SK-N-SH (cell line): ENCODE measurements at regions not wholly inside any gene's neighbourhood (a gene's known extent, or its start where the extent isn't known, plus 50 kb on each side); places are given as distances from the start of the nearest gene placed in this dataset.

Experiments used
- CTCF ChIA-PET: fragments of 300-600, 350-600 bp; formaldehyde crosslinking; extraction: SDS; loops from one replicate; lab custom pipeline; 2021; lab: Yijun Ruan, JAX
- POLR2A ChIA-PET: fragments of 350-600 bp; sonication (Branson Sonifier 250); formaldehyde crosslinking; extraction: SDS; loops from one replicate; lab custom pipeline; 2020; ENCODE audit warnings: antibody characterized with exemption, inconsistent platforms; lab: Yijun Ruan, JAX
- DNase-seq: peaks from one replicate; pipeline ENCODE4 v3.0.0; 2012
- H2AFZ ChIP-seq: fragments of 200-600 bp; sonication (generic); 2 replicates; pipeline ENCODE4 v1.8.1; 2016; ENCODE audit warnings: antibody characterized with exemption, mild to moderate bottlenecking, low read depth
- H3F3A ChIP-seq: fragments of 200-600 bp; sonication (generic); replicated peaks from 2 replicates; pipeline ENCODE3; 2016; ENCODE audit warnings: antibody characterized with exemption, mild to moderate bottlenecking; ENCODE audit not compliant: insufficient read depth
- H3K27ac ChIP-seq, 2 experiments: fragments of 200-500 bp in 1 of 2; fragments of 200-600 bp in 1 of 2; sonication (Bioruptor generic) in 1 of 2; sonication (generic), shearing (Covaris generic) in 1 of 2; 2 replicates each; pipeline versions ENCODE4 v1.5.1 to v1.6.1; 2014 to 2016; ENCODE audit warnings: low read depth in 2 of 2, inconsistent platforms in 1 of 2, low read length in 1 of 2, mild to moderate bottlenecking in 1 of 2, mixed read lengths in 1 of 2
- H3K27me3 ChIP-seq: fragments of 200-600 bp; sonication (generic), shearing (Covaris generic); 2 replicates; pipeline ENCODE4 v1.6.1; 2016; ENCODE audit warnings: mixed run types; ENCODE audit not compliant: insufficient read depth
- H3K36me3 ChIP-seq, 2 experiments: fragments of 200-500 bp in 1 of 2; fragments of 200-600 bp in 1 of 2; sonication (Bioruptor generic) in 1 of 2; sonication (generic) in 1 of 2; replicated peaks in 1 of 2; 2 replicates each; pipeline versions ENCODE3 to v1.5.1; 2014 to 2016; ENCODE audit warnings: low read length in 1 of 2, mild to moderate bottlenecking in 1 of 2; ENCODE audit not compliant: insufficient read depth in 2 of 2, control insufficient read depth in 1 of 2
- H3K4me1 ChIP-seq, 2 experiments: fragments of 200-500 bp in 1 of 2; fragments of 200-600 bp in 1 of 2; sonication (Bioruptor generic) in 1 of 2; sonication (generic), shearing (Covaris generic) in 1 of 2; 2 replicates each; pipeline versions ENCODE4 v1.5.1 to v1.6.1; 2014 to 2016; ENCODE audit warnings: low read depth in 1 of 2, low read length in 1 of 2, mixed run types in 1 of 2; ENCODE audit not compliant: insufficient read depth in 2 of 2, control insufficient read depth in 1 of 2
- H3K4me2 ChIP-seq: fragments of 200-600 bp; sonication (generic), shearing (Covaris generic); 2 replicates; pipeline ENCODE4 v1.6.1; 2017; ENCODE audit warnings: mixed run types
- H3K4me3 ChIP-seq, 2 experiments: fragments of 200-500 bp in 1 of 2; fragments of 200-600 bp in 1 of 2; sonication (Bioruptor generic) in 1 of 2; sonication (generic), shearing (Covaris generic) in 1 of 2; 2 replicates each; pipeline versions ENCODE4 v1.5.1 to v1.8.1; 2014 to 2016; ENCODE audit warnings: low read depth in 2 of 2, inconsistent platforms in 1 of 2, low read length in 1 of 2, mild to moderate bottlenecking in 1 of 2, mixed read lengths in 1 of 2, moderate library complexity in 1 of 2
- H3K79me2 ChIP-seq: fragments of 200-600 bp; sonication (generic); 2 replicates; pipeline ENCODE4 v1.8.1; 2017; ENCODE audit warnings: mild to moderate bottlenecking; ENCODE audit not compliant: insufficient read depth
- H3K9ac ChIP-seq: fragments of 200-600 bp; sonication (generic); 2 replicates; pipeline ENCODE4 v1.6.1; 2017; ENCODE audit warnings: mixed run types
- H3K9me2 ChIP-seq: fragments of 200-600 bp; sonication (generic); 2 replicates; pipeline ENCODE4 v1.6.1; 2017; ENCODE audit warnings: mixed run types
- H3K9me3 ChIP-seq: fragments of 200-600 bp; sonication (generic); 2 replicates; pipeline ENCODE4 v1.6.1; 2017; ENCODE audit warnings: mixed run types, mild to moderate bottlenecking, moderate library complexity
- H4K20me1 ChIP-seq: fragments of 200-600 bp; sonication (generic); 2 replicates; pipeline ENCODE4 v1.6.1; 2017; ENCODE audit warnings: mild to moderate bottlenecking, mixed run types; ENCODE audit not compliant: insufficient read depth
- CHD2 ChIP-seq: fragments of 150-350 bp; IDR thresholded peaks from 2 replicates; pipeline ENCODE4 v1.6.1; 2018; ENCODE audit warnings: low read length; ENCODE audit not compliant: partially characterized antibody
- ELF1 ChIP-seq: IDR thresholded peaks from 2 replicates; pipeline ENCODE4 v1.4.0; 2012
- FOXJ3 ChIP-seq: sonication (generic); formaldehyde crosslinking; IDR thresholded peaks from 2 replicates; pipeline ENCODE4 v1.5.1; 2020; ENCODE audit warnings: mild to moderate bottlenecking, missing genetic modification reagents
- GABPA ChIP-seq: IDR thresholded peaks from 2 replicates; pipeline ENCODE4 v1.4.0; 2012; ENCODE audit warnings: low read depth, mild to moderate bottlenecking
- IRF3 ChIP-seq: fragments of 150-350 bp; IDR thresholded peaks from 2 replicates; pipeline ENCODE4 v1.6.1; 2016; ENCODE audit warnings: mild to moderate bottlenecking, low read depth, low read length
- MAX ChIP-seq: IDR thresholded peaks from 2 replicates; pipeline ENCODE4 v1.4.0; 2012; ENCODE audit warnings: low read depth
- MEF2A ChIP-seq: IDR thresholded peaks from 2 replicates; pipeline ENCODE4 v1.4.0; 2012; ENCODE audit warnings: low read depth, borderline replicate concordance
- NFIC ChIP-seq: IDR thresholded peaks from 2 replicates; pipeline ENCODE4 v1.4.0; 2012; ENCODE audit warnings: borderline replicate concordance
- POLR2AphosphoS5 ChIP-seq: IDR thresholded peaks from 2 replicates; pipeline ENCODE4 v1.6.1; 2012; ENCODE audit warnings: low read depth, low read length
- RCOR1 ChIP-seq: fragments of 150-350 bp; IDR thresholded peaks from 2 replicates; pipeline ENCODE4 v1.6.1; 2017; ENCODE audit warnings: antibody characterized with exemption, low read length
- RXRA ChIP-seq: IDR thresholded peaks from 2 replicates; pipeline ENCODE4 v1.4.0; 2012; ENCODE audit warnings: low read depth, mild to moderate bottlenecking, borderline replicate concordance
- SIN3A ChIP-seq: IDR thresholded peaks from 2 replicates; pipeline ENCODE4 v1.6.1; 2012; ENCODE audit warnings: low read depth, mild to moderate bottlenecking, low read length, moderate library complexity, borderline replicate concordance
- SMC3 ChIP-seq: IDR thresholded peaks from 2 replicates; pipeline ENCODE4 v1.6.1; 2012; ENCODE audit warnings: low read depth, low read length, improper control_type of control experiment
- TCF12 ChIP-seq: IDR thresholded peaks from 2 replicates; pipeline ENCODE4 v1.4.0; 2012
- USF2 ChIP-seq: fragments of 150-350 bp; IDR thresholded peaks from 2 replicates; pipeline ENCODE4 v1.6.1; 2017; ENCODE audit warnings: antibody characterized with exemption, low read length, low read depth, borderline replicate concordance
- YY1 ChIP-seq: IDR thresholded peaks from 2 replicates; pipeline ENCODE4 v1.4.0; 2012; ENCODE audit warnings: low read depth, mild to moderate bottlenecking
- WGBS: methylation state at CpG from one replicate; pipeline ENCODE4 v1.1.6; 2017; ENCODE audit warnings: low lambda C conversion rate; 5-methylcytosine and 5-hydroxymethylcytosine counted together
- TF ChIP-seq, protein P1 (sequence below): fragments of 200-600 bp; sonication (generic); IDR thresholded peaks from 2 replicates; pipeline ENCODE4 v1.6.1; 2017; ENCODE audit warnings: antibody characterized with exemption, mild to moderate bottlenecking, moderate library complexity
- TF ChIP-seq, protein P2 (sequence below): IDR thresholded peaks from 2 replicates; pipeline ENCODE4; 2012

GRCh38 chr18:10240973-10241372, 213.5 kb upstream of the APCDD1 start:
- Histone ChIP-seq H2AFZ (no peak overlapping the region), H3K4me1 (peaks cover 10 to 17% of the 10 kb centered on the region in 2 experiments; a peak in 2 of 4 replicates), H3K36me3 (no peaks in the 10 kb centered on the region), H3K4me2 (no peak overlapping the region), H3K9me3 (no peaks in the 10 kb centered on the region), H3K27me3 (no peaks in the 10 kb centered on the region), H3K9ac (no peak overlapping the region), H3K79me2 (no peaks in the 10 kb centered on the region), H3F3A (no peaks in the 10 kb centered on the region), H3K9me2 (no peaks in the 10 kb centered on the region), H3K27ac (no peak overlapping the region), H4K20me1 (no peaks in the 10 kb centered on the region), H3K4me3 (no peak overlapping the region)
- TF ChIP-seq FOXJ3 (CRISPR knock-in tag) = no peak
- no peak for TF ChIP-seq USF2
- POLR2A ChIA-PET = no interaction called here
- no peak for DNase-seq
- 43% methylated on average over 2 of the region's 2 CpGs for WGBS
- CTCF ChIA-PET = no interaction called here

DNA sequence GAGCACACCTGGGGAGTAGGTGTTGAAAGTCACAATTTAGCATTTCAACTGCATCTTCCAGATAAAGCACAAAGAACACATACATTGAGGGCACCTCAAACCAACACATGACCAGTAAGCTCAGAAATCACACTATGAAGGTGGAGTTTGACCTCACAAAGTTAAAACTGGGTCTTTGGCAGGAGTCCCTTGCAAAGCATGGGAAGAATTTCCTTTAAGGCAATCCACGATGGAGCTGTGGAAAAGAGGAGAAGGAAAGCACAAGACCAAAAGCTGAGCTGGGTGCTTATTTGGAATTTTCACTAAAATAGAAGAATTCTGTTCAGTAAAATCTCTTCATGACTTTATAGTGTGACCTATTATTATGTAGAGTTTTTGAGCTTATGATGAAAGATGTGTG, 212.9 kb upstream of the APCDD1 start:
- TF ChIP-seq MAX (no peak), RXRA (no peak), TCF12 (no peak), NFIC (no peak), SIN3A (no peak), RCOR1 (no peak)
- WGBS = 6% methylated on average over 1 of the region's 1 CpG
- no peaks in the 10 kb centered on the region for H4K20me1 ChIP-seq
- no peaks in the 10 kb centered on the region for H3K36me3 ChIP-seq
- peaks cover 10 to 23% of the 10 kb centered on the region in 2 experiments; a peak in 2 of 4 replicates for H3K4me1 ChIP-seq
- no peak overlapping the region for H2AFZ ChIP-seq
- H3K9me3 ChIP-seq = no peaks in the 10 kb centered on the region
- CTCF ChIA-PET = no interaction called here
- H3K4me3 ChIP-seq = no peak overlapping the region
- no peaks in the 10 kb centered on the region for H3K9me2 ChIP-seq
- H3K4me2 ChIP-seq = no peak overlapping the region
- POLR2A ChIA-PET = no interaction called here
- no peaks in the 10 kb centered on the region for H3K79me2 ChIP-seq
- H3F3A ChIP-seq = no peaks in the 10 kb centered on the region
- H3K9ac ChIP-seq = no peak overlapping the region
- H3K27ac ChIP-seq = no peak overlapping the region
- no peak for DNase-seq
- no peaks in the 10 kb centered on the region for H3K27me3 ChIP-seq

DNA sequence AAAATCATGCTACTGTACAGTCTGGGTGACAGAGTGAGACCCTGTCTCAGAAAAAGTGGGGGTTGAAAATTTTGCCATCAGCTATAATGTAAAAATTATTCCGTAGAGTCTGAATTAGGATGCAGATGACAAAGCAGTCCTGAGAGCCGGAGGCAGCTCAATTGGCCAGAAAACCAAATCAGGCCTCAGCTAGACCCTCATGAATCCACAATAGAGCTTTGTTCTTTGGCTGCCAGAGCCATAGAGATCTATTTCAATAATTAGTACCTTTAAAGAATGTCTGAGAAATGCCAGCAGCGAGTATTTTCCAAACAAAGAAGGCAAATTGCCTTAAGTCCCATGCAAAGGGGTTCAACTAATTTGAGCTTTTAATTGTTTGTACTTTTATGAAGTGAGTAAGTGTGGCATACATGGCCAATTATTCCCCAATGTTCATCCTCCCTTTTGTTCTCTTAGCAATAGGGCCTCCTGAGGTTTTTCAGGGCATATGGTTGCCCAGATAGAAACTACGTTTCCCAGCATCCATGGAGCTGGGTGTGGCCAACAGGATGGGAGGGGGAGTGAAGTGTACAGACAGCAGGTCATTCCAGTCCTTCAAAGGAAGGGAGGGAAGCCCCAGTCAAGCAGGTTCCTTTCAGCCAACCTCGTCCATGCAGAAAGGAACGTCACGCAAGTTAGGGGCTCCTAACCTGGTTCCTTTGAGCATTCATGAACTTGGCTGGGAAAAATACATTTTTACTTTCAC, 211.3 kb upstream of the APCDD1 start:
- DNase-seq = no peak
- Histone ChIP-seq H3K9me3 (no peaks in the 10 kb centered on the region), H3K9ac (no peak overlapping the region), H3K36me3 (no peaks in the 10 kb centered on the region), H3K4me1 (peaks cover 10 to 34% of the 10 kb centered on the region in 2 experiments; a peak in 2 of 4 replicates), H3K79me2 (no peaks in the 10 kb centered on the region), H3K27ac (no peak overlapping the region), H3K9me2 (no peaks in the 10 kb centered on the region), H2AFZ (no peak overlapping the region), H4K20me1 (no peaks in the 10 kb centered on the region), H3K27me3 (no peaks in the 10 kb centered on the region; the same call in 1 of the 2 replicates), H3K4me3 (no peak overlapping the region), H3F3A (no peaks in the 10 kb centered on the region), H3K4me2 (no peak overlapping the region)
- CTCF ChIA-PET = interaction anchor here (1.7 kb wide), 1 partner anchor 11 kb away, joined by 5 read pairs; no protein-coding TSS in a partner anchor
- POLR2A ChIA-PET = no interaction called here
- 55% methylated on average over 7 of the region's 7 CpGs for WGBS
- TF ChIP-seq RXRA (no peak), ELF1 (no peak), IRF3 (no peak), POLR2AphosphoS5 (no peak), CHD2 (no peak), FOXJ3 (CRISPR knock-in tag) (no peak), YY1 (no peak), SMC3 (no peak), MEF2A (no peak), GABPA (no peak)
- TF ChIP-seq, protein P1, sequence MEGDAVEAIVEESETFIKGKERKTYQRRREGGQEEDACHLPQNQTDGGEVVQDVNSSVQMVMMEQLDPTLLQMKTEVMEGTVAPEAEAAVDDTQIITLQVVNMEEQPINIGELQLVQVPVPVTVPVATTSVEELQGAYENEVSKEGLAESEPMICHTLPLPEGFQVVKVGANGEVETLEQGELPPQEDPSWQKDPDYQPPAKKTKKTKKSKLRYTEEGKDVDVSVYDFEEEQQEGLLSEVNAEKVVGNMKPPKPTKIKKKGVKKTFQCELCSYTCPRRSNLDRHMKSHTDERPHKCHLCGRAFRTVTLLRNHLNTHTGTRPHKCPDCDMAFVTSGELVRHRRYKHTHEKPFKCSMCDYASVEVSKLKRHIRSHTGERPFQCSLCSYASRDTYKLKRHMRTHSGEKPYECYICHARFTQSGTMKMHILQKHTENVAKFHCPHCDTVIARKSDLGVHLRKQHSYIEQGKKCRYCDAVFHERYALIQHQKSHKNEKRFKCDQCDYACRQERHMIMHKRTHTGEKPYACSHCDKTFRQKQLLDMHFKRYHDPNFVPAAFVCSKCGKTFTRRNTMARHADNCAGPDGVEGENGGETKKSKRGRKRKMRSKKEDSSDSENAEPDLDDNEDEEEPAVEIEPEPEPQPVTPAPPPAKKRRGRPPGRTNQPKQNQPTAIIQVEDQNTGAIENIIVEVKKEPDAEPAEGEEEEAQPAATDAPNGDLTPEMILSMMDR = no peak
- TF ChIP-seq, protein P2, sequence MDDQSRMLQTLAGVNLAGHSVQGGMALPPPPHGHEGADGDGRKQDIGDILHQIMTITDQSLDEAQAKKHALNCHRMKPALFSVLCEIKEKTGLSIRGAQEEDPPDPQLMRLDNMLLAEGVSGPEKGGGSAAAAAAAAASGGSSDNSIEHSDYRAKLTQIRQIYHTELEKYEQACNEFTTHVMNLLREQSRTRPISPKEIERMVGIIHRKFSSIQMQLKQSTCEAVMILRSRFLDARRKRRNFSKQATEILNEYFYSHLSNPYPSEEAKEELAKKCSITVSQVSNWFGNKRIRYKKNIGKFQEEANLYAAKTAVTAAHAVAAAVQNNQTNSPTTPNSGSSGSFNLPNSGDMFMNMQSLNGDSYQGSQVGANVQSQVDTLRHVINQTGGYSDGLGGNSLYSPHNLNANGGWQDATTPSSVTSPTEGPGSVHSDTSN = no peak
